AG09309 (cell line): ENCODE measurements at regions not wholly inside any gene's neighbourhood (a gene's known extent, or its start where the extent isn't known, plus 50 kb on each side); places are given as distances from the start of the nearest gene placed in this dataset.

Experiments
- DNase-seq: peaks from one replicate; pipeline ENCODE4 v3.0.0-alpha.2; 2010; ENCODE audit warnings: low read depth
- H3K4me3 ChIP-seq: 2 replicates; pipeline ENCODE4 v1.5.1; 2011; ENCODE audit warnings: mild to moderate bottlenecking, low read depth, low read length, moderate library complexity; ENCODE audit not compliant: control insufficient read depth
- TF ChIP-seq, protein P1 (sequence below): IDR thresholded peaks from 2 replicates; pipeline ENCODE4 v1.5.1; 2011; ENCODE audit warnings: mild to moderate bottlenecking, low read depth, low read length, inconsistent platforms; ENCODE audit not compliant: insufficient read depth, control insufficient read depth; ENCODE audit errors: missing control alignments

DNA sequence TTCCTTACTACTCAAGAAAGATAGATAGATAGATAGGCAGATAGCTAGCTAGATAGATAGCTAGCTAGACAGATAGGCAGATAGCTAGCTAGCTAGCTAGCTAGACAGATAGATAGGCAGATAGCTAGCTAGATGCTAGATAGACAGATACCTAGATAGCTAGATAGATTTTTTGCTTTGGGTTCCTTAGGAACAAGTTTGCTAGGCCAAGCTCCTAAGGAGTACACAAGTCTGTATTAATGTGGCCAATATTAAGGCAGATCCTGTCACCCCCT is 61.7 kb upstream of the VPREB1 start:
- DNase-seq = no peak
- no peak overlapping the region for H3K4me3 ChIP-seq
- TF ChIP-seq, protein P1, sequence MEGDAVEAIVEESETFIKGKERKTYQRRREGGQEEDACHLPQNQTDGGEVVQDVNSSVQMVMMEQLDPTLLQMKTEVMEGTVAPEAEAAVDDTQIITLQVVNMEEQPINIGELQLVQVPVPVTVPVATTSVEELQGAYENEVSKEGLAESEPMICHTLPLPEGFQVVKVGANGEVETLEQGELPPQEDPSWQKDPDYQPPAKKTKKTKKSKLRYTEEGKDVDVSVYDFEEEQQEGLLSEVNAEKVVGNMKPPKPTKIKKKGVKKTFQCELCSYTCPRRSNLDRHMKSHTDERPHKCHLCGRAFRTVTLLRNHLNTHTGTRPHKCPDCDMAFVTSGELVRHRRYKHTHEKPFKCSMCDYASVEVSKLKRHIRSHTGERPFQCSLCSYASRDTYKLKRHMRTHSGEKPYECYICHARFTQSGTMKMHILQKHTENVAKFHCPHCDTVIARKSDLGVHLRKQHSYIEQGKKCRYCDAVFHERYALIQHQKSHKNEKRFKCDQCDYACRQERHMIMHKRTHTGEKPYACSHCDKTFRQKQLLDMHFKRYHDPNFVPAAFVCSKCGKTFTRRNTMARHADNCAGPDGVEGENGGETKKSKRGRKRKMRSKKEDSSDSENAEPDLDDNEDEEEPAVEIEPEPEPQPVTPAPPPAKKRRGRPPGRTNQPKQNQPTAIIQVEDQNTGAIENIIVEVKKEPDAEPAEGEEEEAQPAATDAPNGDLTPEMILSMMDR = no peak

DNA sequence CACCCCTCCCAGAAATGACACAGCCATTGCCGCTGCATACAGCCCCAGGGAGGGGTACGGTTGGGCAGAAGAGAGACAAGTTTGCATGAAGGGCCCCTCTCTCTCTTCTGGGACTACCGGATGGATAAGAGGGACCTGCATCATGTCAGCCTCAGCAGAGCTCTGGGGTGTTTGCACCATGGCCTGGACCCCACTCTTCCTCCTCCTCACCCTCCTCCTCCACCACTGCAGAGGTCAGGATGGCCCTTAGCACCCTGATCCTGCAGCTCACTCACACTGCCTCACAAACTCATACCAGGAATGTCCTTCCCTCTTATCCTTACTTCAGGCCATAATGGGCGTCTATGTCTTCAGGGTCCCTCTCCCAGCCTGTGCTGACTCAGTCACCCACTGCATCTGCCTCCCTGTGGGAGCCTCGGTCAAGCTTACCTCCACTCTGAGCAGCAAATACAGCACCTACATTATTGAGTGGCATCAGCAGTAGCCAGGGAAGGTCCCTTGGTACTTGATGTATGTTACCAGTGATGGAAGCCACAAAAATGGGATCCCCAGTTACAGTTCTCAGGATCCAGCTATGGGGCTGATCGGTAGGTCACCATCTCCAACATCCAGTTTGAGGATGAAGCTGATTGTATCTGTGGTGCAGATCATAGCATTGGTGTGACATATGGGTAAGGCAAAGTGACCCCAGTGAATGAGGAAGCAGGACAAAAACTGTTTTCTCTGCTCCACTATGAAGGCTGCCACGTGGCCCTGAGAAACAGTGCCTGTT is 62.2 kb upstream of the VPREB1 start:
- no peak overlapping the region for H3K4me3 ChIP-seq

DNA sequence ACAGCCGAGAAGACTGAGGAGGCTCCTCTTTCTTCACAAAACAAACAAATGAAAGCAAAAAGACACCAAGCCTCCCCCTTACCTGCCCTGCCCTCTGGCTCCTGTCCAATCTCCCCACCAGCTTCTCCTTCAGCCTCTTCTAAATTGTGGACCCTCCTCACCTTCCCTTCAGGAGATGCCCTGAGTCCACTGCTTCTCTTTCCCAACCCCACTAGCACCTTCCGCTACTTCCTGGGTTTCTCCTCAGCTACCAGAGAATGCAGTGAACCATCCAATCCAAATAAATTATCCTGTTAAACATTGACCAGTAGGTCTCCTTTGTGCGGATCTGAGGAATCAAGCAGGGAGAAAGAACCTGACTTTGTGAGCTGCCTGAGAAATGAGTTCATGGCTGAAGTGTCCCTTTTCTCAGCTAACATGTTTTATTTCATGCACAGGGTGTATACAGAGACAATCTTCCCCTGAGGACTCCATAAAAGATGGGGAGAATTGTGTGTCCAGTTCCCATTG is 63.2 kb upstream of the VPREB1 start:
- H3K4me3 ChIP-seq = no peak overlapping the region
- TF ChIP-seq, protein P1 = no peak
- no peak for DNase-seq

More for the DNA sequence above, 62.2 kb upstream of the VPREB1 start:
- TF ChIP-seq, protein P1 = no peak
- no peak for DNase-seq

DNA sequence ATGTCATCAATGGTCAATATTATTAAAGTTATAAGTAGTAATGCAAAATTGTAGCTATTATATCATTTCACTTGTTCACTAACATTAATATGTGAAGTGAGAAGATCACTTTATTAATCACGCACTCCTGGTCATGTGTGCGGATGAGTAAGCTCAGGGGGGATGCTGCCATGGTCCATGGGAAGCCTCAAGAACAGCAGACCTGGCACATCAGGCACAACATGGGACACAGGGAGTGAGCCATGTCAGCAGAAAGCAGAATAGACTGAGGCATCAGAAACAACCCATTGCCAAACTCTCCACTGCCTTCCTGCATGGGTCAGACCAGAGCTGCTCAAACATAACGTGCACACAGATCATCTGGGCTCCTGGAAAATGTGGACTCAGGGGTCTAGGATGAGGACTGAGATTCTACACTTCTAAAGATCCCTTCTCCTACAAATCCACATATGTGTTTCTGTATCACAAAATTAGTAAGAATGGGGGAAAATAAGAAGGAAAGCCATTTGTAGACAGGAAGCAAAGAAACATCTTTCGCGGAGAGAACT is 63.8 kb upstream of the VPREB1 start:
- TF ChIP-seq, protein P1 = no peak
- H3K4me3 ChIP-seq = no peak overlapping the region
- no peak for DNase-seq

DNA sequence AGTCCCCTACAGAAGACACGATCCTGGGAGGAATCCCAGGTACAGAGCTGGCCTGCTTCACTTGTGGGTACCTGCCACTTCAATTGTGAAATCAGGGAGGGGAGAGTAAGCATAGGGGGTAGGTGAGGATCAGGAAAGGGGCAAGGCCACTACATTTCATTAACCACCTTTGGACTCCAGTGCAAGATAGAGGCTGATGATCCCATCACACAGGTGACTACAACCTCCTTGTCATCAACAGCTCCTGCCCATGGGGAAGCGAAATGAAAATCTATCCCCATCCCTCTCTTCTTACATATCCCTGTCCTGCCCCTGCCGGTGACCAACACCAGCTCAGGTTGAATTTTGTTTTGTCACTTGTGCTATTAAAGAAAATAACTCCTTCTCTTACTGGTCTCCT is 64.7 kb upstream of the VPREB1 start:
- no peak for DNase-seq
- H3K4me3 ChIP-seq = no peak overlapping the region
- TF ChIP-seq, protein P1 = no peak

DNA sequence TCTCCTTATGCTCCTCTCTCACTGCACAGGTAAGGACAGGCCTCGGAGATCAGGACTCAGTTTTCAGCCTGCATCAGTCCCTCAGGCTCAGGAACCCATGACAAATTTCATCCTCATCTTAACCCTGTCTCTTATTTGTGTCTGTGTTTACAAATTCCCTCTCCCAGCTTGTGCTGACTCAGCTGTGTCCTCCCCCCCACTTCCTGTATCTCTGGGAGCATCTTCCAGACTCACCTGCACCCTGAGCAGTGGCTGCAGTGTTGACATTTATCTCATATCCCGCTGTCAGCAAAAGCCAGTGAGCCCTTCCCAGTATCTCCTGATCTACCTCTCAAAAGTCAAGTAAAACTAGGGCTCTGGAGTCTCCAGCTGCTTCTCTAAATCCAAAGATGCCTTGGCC is 65.6 kb upstream of the VPREB1 start:
- no peak overlapping the region for H3K4me3 ChIP-seq
- TF ChIP-seq, protein P1 = no peak
- no peak for DNase-seq
